Hematopoietic multipotent progenitor cell treated with erythropoietin and hydrocortisone succinate and interleukin-3 and kit ligand, for 15 days (in vitro differentiated cells): ENCODE measurements at regions not wholly inside any gene's neighbourhood (a gene's known extent, or its start where the extent isn't known, plus 50 kb on each side); places are given as distances from the start of the nearest gene placed in this dataset.

Source experiments
- DNase-seq: peaks from one replicate; pipeline ENCODE4 v3.0.0-alpha.2; 2015; ENCODE audit warnings: low spot score

DNA sequence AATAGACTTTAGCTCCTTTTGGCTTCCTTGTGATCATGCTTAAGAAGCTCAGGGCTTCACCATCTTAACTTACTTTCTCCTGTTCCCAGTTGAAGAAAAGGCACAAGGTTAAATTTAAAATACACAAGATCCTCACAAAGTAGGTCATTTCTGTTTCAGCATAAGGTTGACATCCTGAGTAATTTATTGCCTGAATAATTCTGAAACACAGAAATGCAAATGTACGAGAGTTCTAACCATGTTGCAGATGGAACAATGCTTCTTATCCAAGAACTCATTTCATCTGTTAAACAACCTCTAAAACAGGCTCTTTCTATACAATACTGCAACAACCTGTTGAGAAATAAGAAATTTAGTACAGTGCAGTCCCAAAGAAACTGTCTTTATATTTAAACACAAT is 395.2 kb downstream of the BCL11A start:
- no peak for DNase-seq

DNA sequence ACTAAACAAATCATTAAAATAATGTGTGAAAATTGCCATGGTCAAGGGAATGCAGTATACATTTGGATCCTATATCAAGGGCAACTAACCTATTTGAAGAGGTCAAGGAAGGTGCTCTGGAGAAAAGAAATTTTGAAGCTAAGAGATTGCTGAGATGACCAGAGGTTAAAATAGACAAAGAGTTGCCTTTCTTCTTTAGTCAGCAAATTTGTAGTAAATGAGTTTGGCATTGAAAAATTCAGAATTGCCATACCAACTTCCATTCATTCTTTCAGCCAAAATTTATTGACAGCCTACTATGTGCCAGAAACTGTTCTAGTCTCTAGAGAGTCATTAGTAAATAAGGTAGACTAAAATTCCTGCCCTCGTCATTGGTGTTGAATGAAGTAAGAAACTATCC is 396.2 kb downstream of the BCL11A start:
- no peak for DNase-seq

DNA sequence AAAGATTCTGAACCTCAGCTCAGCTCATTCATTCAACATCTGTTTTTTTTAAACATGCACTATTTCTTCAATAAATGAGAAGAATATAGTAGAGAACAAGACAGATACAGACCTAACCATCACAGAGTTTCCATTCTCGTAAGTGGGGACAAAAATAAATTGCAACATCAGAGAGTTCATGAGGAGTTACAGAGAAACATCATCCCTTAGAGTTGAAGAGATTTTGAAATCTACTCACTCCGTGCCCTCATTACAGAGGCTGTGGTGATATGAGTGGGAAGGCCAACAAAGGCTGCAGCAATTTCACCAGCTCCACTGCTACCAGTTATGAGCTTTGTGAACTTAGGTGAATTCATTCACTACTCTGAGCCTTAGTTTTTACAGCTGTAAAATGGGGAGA is 399.3 kb downstream of the BCL11A start:
- no peak for DNase-seq

DNA sequence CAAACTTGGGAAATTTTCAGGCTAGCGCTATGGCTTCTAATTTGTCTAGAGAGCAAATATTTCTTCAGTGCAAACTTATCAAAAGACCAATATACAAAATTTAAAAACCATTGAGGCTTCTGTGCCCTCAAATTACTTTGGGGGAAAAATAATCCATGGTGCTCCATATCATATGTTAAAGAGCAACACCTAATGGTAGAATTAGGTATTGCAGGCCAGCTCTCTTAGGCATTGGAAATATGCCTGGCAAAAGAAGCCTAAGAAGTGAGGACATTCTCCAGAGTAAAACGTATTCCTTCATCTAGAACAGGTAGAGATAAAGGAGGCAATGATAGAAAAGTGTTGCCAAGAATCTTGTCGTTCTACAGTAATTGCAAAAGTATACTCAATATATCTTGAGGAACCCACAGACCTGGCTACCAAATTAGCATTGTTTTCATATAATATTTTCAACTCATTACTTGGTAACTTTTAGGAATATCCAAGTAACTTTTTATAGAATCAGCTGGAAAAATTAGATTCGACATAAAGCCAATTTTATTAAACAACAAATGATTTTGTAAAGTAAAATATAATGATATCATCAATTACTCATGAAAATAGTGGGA is 401.1 kb downstream of the BCL11A start:
- DNase-seq, result peak; percentile 54

DNA sequence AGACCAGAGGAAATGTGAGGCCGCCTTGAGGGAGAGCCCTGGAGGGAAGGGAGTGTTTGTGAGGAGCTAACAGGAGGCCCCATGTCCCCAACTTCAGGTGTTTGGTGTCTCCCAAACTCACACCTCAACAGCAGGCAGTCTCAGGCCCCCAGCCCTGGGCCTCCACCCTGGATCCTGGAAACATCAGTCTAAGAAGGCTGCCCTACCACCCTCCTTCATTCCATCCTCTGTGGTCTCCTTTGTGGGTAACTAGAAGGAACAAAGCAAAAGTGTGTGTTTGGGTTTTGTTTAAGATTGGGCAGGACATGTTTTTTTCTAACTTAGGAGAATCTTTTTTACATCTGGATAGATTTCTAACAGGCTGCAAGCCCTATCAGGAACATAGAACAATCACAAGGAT is 404.3 kb downstream of the BCL11A start:
- DNase-seq, result no peak

DNA sequence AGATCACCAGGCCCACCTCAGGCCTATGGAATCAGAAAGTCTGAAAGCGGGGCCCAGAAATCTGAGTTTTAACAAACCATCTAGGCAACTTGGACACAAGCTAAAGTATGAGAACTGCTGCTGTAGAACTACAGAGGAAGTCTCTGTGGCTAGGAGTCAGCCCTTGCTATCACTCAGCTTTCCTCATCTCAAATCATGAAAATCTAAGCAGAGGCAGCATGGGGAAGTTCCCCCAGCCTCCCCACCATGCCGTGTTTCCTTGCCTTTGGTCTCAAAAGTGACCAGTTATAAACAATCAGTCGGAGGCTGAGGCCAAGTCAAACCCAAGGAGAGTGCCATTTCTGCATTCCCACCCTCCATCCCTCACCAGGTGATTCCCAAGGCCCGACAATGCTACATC is 404.7 kb downstream of the BCL11A start:
- no peak for DNase-seq

DNA sequence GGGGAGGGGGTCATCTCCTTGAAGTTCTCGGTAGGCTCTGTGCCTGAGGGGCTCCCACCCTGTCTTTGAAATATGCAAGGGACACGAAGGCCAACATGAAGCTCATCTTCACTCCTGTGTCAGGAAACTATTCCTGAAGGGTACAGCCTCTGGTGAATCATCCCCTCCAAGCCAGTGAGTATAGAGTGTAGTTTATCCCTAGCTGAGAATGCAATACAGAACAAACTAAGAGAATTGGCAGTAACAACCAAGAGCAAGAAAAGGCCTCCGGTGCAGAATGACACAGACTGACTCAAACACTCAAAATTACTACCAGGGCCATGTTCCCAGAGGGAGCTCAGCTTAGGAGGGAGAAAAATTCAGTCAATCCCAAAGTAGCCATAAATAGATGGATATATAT is 413.3 kb downstream of the BCL11A start:
- no peak for DNase-seq

DNA sequence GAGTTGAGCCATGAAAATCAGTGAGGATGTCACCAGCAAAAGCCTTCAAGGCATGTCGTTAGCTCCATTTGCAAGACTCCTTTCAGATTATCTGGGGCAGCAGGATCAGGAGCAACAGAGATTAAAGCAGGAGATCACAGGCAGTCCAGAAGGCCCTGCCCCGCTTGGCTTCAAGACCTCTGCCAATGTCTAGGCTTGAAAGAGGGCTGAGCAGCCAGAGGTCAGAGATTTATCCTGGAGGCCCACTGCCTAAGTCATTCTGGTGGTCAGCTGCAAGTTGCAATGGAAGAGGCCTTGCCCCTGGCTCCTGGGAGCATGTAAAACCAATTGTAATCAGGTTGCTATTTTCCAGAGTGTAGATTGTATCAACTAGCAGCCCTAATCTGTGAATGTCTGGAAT is 416.5 kb downstream of the BCL11A start:
- DNase-seq, result no peak

DNA sequence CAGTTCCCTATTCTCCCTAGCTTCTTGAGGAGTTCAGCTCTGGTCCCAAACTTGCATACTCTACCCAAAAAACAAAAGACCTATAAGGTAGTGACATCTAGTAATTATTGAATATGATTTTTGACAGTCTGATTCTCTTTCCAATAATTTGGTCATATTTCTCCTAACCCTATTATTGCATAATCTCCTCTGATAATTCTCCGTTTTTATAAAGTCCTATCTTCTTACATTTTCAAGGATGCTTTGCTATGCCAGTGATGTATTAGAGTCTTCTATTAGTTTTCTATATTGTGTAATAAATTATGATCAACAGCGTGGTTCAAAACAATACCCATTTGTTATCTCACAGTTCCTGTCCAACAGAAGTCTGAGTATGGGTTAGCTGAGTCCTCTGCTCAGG is 426.3 kb downstream of the BCL11A start:
- no peak for DNase-seq

DNA sequence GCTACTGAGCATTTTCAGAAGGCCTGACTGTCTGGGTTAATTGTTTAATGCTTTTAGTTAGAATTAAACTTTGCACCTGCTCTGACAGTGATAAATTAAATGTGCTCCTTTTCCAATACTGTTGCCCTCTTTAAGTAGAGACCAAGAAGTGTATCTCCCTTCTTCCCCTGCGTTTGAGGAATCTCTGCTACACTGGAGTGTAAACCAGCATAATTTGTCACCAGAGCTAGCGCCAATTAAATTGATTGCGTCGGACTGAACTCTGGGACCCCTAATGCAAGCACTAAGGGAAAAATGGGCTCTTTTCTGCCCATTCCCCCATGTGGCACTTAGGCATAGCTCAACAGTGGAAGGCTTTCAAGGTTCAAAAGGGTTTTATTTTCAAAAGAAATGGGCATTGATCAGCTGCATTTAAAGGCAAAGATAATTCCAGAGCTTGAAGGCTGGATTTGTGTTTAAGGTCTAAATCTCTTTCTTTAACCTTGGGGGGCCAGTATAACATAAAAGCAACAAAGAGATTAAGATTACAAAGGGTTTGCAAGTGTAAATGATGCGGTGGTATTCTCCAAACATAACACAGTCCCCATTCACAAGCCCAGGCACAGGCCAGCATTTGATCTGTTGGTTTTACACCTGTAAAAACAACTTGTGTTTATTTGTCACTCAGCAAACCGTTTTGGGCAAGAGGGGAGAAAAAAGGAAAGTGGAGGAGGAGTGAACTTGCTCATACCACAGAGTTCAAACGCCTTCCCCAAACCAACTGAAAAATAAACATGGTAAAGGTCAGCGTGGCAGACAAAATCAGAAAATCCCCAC is 427.6 kb downstream of the BCL11A start:
- DNase-seq, result no peak

DNA sequence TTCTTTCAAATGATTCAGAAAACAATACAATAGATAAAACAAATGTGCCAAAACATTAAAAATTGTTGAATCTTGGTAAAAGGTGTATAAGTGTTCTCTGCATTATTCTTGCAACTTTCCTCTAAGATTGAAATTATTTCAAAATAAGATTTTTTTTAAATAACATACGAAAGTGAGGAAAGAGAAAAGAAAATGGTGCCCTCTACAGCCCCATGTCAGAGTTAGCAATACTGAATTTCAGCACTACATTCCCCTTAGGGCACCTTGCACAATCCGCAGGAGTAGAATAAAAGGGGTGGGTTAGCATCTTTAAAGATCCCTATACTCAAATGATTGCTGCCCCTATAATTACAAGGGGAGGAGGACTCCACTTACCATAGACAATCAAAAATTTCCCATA is 433.7 kb downstream of the BCL11A start:
- DNase-seq, result no peak

DNA sequence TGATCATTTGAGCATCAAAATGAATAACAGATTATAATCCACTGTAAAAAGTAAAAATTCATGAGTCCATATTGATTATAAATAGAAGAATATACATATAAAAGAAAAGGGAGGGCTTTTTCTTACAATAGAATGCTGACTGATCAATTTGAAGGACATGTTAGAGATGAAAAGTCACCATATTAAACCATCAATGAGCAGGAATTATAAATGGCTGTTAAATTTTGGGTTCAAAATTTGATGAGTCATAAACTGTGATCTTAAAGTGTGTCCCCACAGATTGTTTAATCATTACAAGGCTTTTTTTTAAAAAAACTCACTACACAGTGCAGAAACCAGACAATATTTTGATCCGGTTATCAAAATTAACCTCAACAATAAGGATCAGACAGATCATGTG is 434.5 kb downstream of the BCL11A start:
- no peak for DNase-seq

DNA sequence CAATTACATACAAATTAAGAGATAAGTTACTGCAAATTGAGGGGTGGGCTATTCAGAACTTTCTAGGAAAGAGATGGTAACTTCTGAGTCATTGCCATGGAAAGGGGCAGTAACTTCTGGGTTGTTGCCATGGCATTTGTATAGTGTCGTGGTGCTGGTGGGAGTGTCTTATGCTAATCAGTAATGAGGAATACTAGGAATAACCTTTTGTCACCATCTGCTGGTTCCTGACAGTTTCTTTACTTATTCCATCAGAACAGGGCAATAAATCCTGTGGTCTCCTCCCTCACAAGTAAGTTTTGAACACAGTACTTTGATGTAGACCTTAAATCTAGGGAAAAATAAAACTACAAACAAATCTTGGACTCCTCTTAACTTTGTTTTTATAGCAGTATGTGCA is 435.4 kb downstream of the BCL11A start:
- no peak for DNase-seq

DNA sequence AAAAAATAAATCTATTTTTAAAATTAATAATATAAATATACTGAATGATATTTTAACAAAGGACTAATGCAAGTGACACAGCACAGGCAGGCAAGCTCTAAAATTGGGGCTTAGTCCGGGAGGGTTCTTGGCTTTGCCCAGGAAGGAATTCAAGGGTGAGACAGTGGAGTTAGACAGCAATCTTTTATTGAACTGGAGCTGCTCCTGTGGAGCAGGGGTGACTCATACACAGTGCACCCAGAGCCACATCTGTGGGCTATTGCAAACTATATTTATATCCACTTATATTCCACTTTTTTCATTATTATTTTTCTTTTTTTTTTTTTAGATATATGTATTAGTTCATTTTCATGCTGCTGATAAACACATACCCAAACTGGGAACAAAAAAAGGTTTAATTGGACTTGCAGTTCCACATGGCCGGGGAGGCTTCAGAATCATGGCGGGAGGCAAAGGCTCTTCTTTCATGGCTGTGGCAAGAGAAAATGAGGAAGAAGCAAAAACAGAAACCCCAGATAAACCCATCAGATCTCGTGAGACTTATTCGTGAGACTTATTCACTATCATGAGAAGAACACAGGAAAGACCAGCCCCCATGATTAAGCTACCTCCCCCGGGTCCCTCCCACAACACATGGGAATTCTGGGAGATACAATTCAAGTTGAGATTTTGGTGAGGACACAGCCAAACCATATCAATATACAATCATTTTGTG is 437.1 kb downstream of the BCL11A start:
- no peak for DNase-seq

DNA sequence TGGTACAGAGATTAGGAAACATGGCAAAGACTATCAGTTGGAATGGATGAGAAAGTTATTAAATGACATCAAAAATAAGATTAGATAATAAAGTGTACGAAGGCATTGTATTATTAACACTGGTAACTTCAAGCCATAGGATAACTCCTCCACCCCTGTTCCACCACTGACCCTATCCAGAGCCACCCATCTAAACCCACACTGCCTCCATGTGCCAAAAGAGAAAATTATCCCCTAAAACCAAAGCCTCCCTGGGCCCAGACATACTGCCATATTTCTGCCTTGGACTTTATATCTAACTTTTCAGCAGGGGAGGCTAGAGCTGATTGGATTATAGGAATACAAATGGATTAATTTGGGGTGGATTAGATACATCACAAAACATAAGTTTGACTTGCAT is 443.7 kb downstream of the BCL11A start:
- no peak for DNase-seq

DNA sequence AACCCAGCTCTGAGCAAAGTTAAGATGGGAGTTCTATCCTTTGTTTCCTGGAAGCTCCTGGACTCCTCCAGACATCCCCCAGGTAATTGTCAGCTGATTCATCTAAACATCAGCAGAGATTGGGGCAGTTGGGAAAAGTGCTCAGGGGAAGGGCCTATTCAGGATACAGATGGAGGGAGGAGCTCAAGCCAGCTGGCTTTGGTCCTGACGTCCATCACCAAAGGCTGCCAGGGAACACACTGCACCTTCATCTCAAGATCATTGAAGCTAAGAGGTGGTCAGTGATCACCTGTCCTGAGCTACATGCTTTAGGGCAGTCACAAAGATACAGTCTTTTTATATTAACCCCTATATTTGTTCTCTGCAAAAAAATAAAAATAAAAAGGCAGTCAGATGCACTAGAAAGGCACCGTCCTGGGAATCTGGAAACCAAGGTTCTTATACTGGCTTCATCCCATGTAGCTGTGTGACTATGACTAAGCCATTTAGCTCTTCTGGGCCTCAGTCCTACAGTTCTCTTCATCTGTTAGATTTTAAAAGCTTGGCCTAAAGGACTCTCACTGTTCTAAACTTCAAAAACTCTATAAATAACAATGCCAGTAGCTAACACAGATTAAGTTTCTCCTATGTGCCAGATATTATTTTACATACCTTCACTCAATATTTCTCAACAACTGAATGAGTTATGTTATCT is 446.5 kb downstream of the BCL11A start:
- no peak for DNase-seq

DNA sequence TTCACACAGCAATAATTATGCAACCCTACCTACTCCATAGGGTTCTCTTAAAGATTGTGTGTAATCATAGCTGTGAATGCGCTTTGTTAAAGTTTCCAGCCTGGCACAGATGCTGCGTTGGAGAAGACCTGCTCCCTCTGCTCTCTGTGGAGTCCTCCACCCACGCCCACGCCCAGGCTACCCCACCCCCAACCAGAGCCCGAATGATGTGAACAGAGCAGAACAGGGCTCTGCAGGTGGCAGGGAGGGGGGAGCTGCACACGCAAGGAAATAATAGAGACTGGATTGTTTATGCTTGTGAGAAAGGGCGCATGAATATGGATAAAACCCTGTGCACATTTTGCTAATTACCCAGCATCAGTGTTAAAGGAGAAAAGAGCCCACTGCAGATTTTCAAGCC is 447.5 kb downstream of the BCL11A start:
- DNase-seq, result no peak

DNA sequence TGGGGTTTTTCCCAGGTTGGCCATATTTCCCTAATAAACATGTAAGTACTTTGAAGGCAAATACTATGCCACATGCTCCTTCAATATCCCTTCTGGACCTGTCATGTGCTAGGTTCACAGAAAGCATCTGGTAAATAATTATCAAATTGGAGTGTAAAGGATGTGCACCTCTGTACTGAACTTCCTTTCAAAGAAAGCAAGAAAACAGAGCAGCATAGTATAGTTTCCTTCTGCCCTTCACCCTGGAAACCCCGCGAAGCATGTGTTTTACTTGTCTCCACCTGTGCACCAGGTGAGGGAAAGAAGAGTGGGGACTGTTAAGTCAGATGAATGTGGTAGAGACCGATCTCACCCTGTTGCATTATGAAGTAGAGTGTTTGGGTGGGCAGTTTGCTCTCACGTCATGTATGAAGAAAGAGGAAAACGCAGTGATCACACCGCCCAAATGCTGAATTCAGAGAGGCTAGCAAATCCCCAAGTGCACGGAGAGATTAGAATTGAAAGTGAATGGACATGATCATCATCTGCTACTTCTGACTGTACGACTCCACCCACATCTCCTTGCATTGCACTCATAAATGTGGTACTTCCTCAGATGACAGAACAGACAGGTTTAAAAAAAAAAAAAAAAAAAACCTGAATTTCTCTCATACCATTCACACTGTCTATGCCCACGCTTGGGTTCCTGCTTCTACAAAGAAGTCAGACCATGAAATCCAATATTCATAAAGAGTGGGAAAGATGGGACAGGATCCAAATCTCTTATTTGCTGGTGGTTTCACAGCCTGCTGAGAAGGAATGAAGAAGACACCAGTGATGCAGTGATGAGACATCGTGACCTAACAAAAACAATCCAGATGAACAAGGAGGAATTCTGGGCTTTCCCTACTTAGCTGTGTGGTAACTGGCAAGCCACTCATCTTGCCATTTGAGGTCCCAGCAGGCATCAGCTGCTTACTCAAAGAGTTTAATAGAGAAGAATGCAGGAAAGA is 448.6 kb downstream of the BCL11A start:
- DNase-seq, result no peak

DNA sequence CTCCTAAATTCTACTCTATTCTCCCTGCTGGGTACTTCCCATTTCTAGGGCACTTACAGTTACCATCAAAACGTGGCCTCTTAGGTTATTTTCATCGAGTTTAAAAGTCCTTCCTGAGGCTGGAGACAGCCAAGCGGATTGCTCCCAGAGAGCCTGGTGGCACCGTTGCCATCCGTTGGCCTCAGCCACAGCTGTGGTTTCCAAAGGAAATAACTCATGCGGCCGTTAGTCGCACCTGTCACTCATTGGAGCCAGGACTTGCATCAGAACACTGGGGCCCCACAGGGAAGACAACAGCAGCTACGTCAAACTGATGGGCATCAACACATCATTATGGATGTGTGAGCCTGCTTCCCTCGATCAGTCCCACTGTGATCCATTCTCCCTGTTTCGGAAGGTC is 453.4 kb downstream of the BCL11A start:
- no peak for DNase-seq

DNA sequence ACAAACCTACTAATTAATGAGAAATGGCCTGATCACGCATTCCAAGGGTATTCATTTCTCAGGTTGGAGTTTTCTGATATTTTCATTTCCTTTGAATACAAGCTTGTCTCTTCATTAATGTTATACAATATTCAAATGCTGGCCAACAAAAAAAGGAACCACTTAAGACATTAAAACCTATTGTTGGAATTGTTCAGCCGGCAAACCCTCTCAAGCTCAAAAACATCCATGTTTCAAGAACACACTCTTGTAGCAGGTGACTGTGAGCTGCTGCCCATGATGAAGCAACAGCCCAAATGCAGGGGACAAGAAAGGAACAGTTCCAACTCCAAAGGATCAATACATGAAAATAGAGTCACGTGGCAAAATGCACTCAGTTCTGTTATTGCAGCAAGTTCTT is 454.5 kb downstream of the BCL11A start:
- no peak for DNase-seq

DNA sequence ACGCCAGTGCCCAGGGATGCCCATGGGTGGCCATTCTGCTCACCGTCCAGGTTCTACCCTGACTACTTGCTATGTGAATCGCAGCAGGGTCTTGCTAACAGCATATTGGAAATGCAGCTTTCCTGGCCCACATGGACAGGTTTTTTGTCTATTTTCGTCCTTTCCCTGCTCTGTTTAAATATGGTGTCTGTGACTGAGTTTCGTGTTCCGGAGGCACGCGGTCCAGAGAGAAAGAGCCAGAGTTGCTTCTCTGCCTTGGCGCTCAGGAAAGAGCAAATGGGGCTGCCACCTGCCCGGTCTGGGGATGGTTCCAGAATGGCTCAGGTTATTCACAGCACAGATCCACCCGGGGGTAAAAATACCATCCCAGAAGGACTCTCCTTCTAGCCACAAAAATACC is 456.2 kb downstream of the BCL11A start:
- DNase-seq, result no peak

DNA sequence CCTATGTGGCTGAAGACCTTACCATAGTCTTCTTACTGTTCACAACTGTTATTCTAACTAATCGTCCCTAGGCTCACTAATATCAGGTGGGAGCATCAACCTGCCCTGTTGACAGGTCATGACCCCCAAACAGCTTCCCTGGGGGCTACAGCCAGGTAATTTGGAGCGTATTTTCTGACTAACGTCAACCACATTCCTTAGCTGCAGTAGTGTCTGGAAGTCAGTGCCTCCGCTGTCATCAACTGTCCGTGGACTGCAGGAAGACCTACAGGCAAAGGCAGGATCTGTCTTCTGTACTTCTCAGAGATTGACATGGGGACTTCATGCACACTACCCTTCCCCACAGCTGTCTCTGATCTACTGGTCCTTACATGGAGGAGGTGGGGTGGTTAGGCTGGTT is 456.9 kb downstream of the BCL11A start:
- DNase-seq, result no peak
